ENCODE measurements at regions not wholly inside any gene's neighbourhood (a gene's known extent, or its start where the extent isn't known, plus 50 kb on each side); places are given as distances from the start of the nearest gene placed in this dataset.
"Not testable (repeated sequence)": the region's sequence is repeated elsewhere in the genome, so short reads cannot be mapped to it uniquely, and the experiment has no call there.

DNA sequence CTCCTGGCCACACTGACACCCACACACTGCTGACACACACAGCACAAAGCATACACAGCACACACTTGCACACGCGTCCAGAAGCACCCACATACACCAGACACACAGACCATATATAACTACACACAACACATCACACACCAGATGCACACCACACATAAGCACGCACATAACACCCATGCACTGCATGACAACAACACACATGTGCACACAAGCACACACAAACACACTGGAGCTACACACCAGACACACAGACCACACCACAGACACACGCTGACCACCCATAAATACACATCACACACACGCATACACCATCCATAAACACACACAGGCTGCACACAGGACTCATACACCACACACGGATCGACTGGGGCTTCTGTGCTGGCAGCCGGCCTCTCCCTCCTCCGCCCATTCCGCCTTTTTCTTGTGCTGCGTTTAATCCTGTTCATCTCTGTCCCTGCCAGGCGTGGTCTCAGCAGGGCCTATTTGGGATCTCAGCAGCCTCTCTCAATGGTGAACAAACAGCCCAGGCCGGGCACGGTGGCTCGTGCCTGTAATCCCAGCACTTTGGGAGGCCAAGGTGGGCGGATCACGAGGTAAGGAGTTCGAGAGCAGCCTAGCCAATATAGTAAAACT lies 396.9 kb upstream of the MYT1L start:
- H3K27ac ChIP-seq, result no peak overlapping the region
- H3K9me3 ChIP-seq, result no peaks in the 10 kb centered on the region
- intact Hi-C loops (cut with DNase I), result no loop called here
- 87% methylated on average over 18 of the region's 18 CpGs for WGBS
- H3K27me3 ChIP-seq (replicated peaks; ENCODE audit: insufficient read depth), result no peaks in the 10 kb centered on the region
- H3K36me3 ChIP-seq, result no peaks in the 10 kb centered on the region
- H3K4me1 ChIP-seq (replicated peaks), result no peaks in the 10 kb centered on the region
- no peak for DNase-seq (ENCODE audit: low spot score)
- TF ChIP-seq POLR2AphosphoS5 (IDR thresholded peaks at IDR 0.05), result no peak
- no peak for TF ChIP-seq POLR2A (IDR thresholded peaks at IDR 0.05)
- TF ChIP-seq, protein P1, sequence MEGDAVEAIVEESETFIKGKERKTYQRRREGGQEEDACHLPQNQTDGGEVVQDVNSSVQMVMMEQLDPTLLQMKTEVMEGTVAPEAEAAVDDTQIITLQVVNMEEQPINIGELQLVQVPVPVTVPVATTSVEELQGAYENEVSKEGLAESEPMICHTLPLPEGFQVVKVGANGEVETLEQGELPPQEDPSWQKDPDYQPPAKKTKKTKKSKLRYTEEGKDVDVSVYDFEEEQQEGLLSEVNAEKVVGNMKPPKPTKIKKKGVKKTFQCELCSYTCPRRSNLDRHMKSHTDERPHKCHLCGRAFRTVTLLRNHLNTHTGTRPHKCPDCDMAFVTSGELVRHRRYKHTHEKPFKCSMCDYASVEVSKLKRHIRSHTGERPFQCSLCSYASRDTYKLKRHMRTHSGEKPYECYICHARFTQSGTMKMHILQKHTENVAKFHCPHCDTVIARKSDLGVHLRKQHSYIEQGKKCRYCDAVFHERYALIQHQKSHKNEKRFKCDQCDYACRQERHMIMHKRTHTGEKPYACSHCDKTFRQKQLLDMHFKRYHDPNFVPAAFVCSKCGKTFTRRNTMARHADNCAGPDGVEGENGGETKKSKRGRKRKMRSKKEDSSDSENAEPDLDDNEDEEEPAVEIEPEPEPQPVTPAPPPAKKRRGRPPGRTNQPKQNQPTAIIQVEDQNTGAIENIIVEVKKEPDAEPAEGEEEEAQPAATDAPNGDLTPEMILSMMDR (IDR thresholded peaks at IDR 0.05), result no peak
- no peak overlapping the region for H3K4me3 ChIP-seq

DNA sequence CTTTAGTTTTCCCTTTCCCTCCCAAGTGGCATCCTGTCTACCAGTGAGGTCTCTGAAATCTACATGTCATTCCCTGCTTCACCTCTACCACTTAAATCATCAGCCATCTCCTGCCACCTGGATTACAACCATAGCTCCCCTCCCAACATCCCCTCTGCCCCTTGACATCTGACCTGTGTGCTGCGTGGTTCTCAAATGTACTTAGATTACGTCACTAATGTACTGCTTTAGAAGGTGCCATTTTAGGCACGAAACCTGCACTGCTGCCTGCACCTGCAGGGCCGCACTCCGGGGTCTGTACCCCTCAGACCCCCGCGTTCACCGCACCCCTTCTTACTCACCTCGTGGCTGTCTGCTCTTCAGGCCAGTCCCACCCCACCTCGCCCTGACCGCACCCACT lies 395.1 kb upstream of the MYT1L start:
- Histone ChIP-seq H3K36me3 (no peaks in the 10 kb centered on the region), H3K4me3 (no peak overlapping the region), H3K27ac (no peak overlapping the region), H3K27me3 (replicated peaks; ENCODE audit: insufficient read depth) (no peaks in the 10 kb centered on the region), H3K9me3 (no peaks in the 10 kb centered on the region), H3K4me1 (replicated peaks) (no peaks in the 10 kb centered on the region)
- intact Hi-C loops (cut with DNase I), result no loop called here
- TF ChIP-seq, protein P1 (IDR thresholded peaks at IDR 0.05), result no peak
- TF ChIP-seq POLR2AphosphoS5 (IDR thresholded peaks at IDR 0.05), result no peak
- TF ChIP-seq POLR2A (IDR thresholded peaks at IDR 0.05), result no peak
- 84% methylated on average over 11 of the region's 11 CpGs for WGBS
- DNase-seq (ENCODE audit: low spot score), result no peak

GRCh38 chr2:2723064-2723463 lies 392.0 kb upstream of the MYT1L start:
- intact Hi-C loops (cut with DNase I), result no loop called here
- Histone ChIP-seq H3K4me3 (no peak overlapping the region), H3K27ac (no peak overlapping the region), H3K9me3 (no peaks in the 10 kb centered on the region), H3K36me3 (no peaks in the 10 kb centered on the region), H3K27me3 (replicated peaks; ENCODE audit: insufficient read depth) (no peaks in the 10 kb centered on the region), H3K4me1 (replicated peaks) (no peaks in the 10 kb centered on the region)
- WGBS, result 72% methylated on average over 3 of the region's 3 CpGs
- no peak for DNase-seq (ENCODE audit: low spot score)
- TF ChIP-seq POLR2A (IDR thresholded peaks at IDR 0.05), result no peak
- TF ChIP-seq, protein P1 (IDR thresholded peaks at IDR 0.05), result no peak
- no peak for TF ChIP-seq POLR2AphosphoS5 (IDR thresholded peaks at IDR 0.05)

- Histone ChIP-seq H3K27me3 (replicated peaks; ENCODE audit: insufficient read depth) (no peaks in the 10 kb centered on the region), H3K4me1 (replicated peaks) (no peaks in the 10 kb centered on the region), H3K4me3 (no peak overlapping the region), H3K9me3 (no peaks in the 10 kb centered on the region), H3K36me3 (no peaks in the 10 kb centered on the region), H3K27ac (no peak overlapping the region)
- intact Hi-C loops (cut with DNase I), result no loop called here
- WGBS, result 88% methylated on average over 23 of the region's 23 CpGs
- no peak for DNase-seq (ENCODE audit: low spot score)
- TF ChIP-seq, protein P1 (IDR thresholded peaks at IDR 0.05), result no peak
- TF ChIP-seq POLR2AphosphoS5 (IDR thresholded peaks at IDR 0.05) (no peak), POLR2A (IDR thresholded peaks at IDR 0.05) (no peak)
Measured at GRCh38 chr2:2721296-2721835, 390.3 kb upstream of the MYT1L start.

DNA sequence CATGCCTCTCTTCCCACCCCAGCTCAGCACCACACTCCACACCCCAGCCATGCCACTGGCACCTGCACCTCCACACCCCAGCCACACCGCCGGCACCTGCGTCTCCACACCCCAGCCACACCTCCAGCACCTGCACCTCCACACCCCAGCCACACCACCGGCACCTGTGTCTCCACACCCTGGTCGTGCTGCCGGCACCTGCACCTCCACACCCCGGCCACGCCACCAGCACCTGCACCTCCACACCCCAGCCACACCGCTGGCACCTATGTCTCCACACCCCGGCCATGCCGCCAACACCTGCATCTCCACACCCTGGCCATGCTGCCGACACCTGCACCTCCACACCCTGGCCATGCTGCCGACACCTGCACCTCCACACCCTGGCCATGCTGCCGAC lies 389.7 kb upstream of the MYT1L start:
- intact Hi-C loops (cut with DNase I); H3K36me3 ChIP-seq; H3K4me3 ChIP-seq; DNase-seq (ENCODE audit: low spot score); H3K27me3 ChIP-seq (replicated peaks; ENCODE audit: insufficient read depth); H3K27ac ChIP-seq; H3K4me1 ChIP-seq (replicated peaks); H3K9me3 ChIP-seq: not testable (repeated sequence)
- WGBS, result 85% methylated on average over 14 of the region's 14 CpGs
